HEK293 (cell line): ENCODE measurements at regions not wholly inside any gene's neighbourhood (a gene's known extent, or its start where the extent isn't known, plus 50 kb on each side); places are given as distances from the start of the nearest gene placed in this dataset.

ENCODE experiments used
- ATF2 ChIP-seq: fragments of 450-650 bp; formaldehyde crosslinking; IDR thresholded peaks from 2 replicates; pipeline ENCODE4 v1.5.1; 2016; ENCODE audit warnings: missing biosample characterization, missing genetic modification characterization, low read depth
- ZNF19 ChIP-seq: fragments of 450-650 bp; formaldehyde crosslinking; IDR thresholded peaks from 2 replicates; pipeline ENCODE4; 2016; ENCODE audit warnings: missing biosample characterization, missing genetic modification characterization, low read depth
- ZNF274 ChIP-seq, 2 experiments: fragments of 200-500 bp in 1 of 2; fragments of 450-650 bp in 1 of 2; sonication (Bioruptor generic) in 1 of 2; formaldehyde crosslinking in 1 of 2; IDR thresholded peaks; 2 replicates each; pipeline versions ENCODE4 v1.5.1 to v1.6.1; 2014 to 2016; ENCODE audit warnings: borderline replicate concordance in 1 of 2, inconsistent platforms in 1 of 2, low read length in 1 of 2, missing biosample characterization in 1 of 2, missing genetic modification characterization in 1 of 2
- ZNF280D ChIP-seq: fragments of 450-650 bp; formaldehyde crosslinking; IDR thresholded peaks from 2 replicates; pipeline ENCODE4 v1.5.1; 2016; ENCODE audit warnings: missing biosample characterization, missing genetic modification characterization
- ZNF335 ChIP-seq: fragments of 450-650 bp; formaldehyde crosslinking; conservative IDR thresholded peaks from 2 replicates; pipeline ENCODE4 v1.5.1; 2016; ENCODE audit warnings: missing biosample characterization, missing genetic modification characterization
- ZNF394 ChIP-seq: fragments of 450-650 bp; formaldehyde crosslinking; IDR thresholded peaks from 2 replicates; pipeline ENCODE4 v1.5.1; 2016; ENCODE audit warnings: missing biosample characterization, missing genetic modification characterization, mild to moderate bottlenecking, moderate library complexity, borderline replicate concordance
- ZNF514 ChIP-seq: fragments of 450-650 bp; formaldehyde crosslinking; IDR thresholded peaks from 2 replicates; pipeline ENCODE4 v1.5.1; 2016; ENCODE audit warnings: missing biosample characterization, missing genetic modification characterization
- ZNF530 ChIP-seq: fragments of 450-650 bp; formaldehyde crosslinking; IDR thresholded peaks from 2 replicates; pipeline ENCODE4 v1.5.1; 2016; ENCODE audit warnings: low read depth, missing biosample characterization, missing genetic modification characterization
- ZNF600 ChIP-seq: fragments of 450-650 bp; formaldehyde crosslinking; IDR thresholded peaks from 2 replicates; pipeline ENCODE4 v1.5.1; 2016; ENCODE audit warnings: missing biosample characterization, missing genetic modification characterization
- TF ChIP-seq, protein P1 (sequence below): fragments of 450-650 bp; formaldehyde crosslinking; IDR thresholded peaks from 2 replicates; pipeline ENCODE4 v1.5.1; 2016; ENCODE audit warnings: missing biosample characterization, missing genetic modification characterization
- TF ChIP-seq, protein P2 (sequence below): fragments of 450-650 bp; IDR thresholded peaks from 2 replicates; pipeline ENCODE4 v1.5.1; 2018; ENCODE audit warnings: missing biosample characterization, mild to moderate bottlenecking, missing genetic modification characterization

- no peak for TF ChIP-seq ZNF335 (tag by site-specific recombination)
- TF ChIP-seq ZNF280D (tag by site-specific recombination): no peak
- TF ChIP-seq ZNF274 (IDR thresholded peaks at IDR 0.05; ENCODE audit: low read length): no peak
- TF ChIP-seq ZNF274 (tag by site-specific recombination; IDR thresholded peaks at IDR 0.05; ENCODE audit: borderline replicate concordance): no peak
- TF ChIP-seq ZNF514 (tag by site-specific recombination): no peak
- no peak for TF ChIP-seq ZNF394 (tag by site-specific recombination)
- TF ChIP-seq, protein P1, sequence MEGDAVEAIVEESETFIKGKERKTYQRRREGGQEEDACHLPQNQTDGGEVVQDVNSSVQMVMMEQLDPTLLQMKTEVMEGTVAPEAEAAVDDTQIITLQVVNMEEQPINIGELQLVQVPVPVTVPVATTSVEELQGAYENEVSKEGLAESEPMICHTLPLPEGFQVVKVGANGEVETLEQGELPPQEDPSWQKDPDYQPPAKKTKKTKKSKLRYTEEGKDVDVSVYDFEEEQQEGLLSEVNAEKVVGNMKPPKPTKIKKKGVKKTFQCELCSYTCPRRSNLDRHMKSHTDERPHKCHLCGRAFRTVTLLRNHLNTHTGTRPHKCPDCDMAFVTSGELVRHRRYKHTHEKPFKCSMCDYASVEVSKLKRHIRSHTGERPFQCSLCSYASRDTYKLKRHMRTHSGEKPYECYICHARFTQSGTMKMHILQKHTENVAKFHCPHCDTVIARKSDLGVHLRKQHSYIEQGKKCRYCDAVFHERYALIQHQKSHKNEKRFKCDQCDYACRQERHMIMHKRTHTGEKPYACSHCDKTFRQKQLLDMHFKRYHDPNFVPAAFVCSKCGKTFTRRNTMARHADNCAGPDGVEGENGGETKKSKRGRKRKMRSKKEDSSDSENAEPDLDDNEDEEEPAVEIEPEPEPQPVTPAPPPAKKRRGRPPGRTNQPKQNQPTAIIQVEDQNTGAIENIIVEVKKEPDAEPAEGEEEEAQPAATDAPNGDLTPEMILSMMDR (tag by site-specific recombination): no peak
- TF ChIP-seq ZNF600 (tag by site-specific recombination): no peak
- TF ChIP-seq, protein P2, sequence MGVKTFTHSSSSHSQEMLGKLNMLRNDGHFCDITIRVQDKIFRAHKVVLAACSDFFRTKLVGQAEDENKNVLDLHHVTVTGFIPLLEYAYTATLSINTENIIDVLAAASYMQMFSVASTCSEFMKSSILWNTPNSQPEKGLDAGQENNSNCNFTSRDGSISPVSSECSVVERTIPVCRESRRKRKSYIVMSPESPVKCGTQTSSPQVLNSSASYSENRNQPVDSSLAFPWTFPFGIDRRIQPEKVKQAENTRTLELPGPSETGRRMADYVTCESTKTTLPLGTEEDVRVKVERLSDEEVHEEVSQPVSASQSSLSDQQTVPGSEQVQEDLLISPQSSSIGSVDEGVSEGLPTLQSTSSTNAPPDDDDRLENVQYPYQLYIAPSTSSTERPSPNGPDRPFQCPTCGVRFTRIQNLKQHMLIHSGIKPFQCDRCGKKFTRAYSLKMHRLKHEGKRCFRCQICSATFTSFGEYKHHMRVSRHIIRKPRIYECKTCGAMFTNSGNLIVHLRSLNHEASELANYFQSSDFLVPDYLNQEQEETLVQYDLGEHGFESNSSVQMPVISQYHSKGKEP (tag by site-specific recombination): no peak
- no peak for TF ChIP-seq ZNF530 (tag by site-specific recombination)
- TF ChIP-seq ZNF19: no peak
- TF ChIP-seq ATF2 (tag by site-specific recombination): no peak
These were observed 250.3 kb downstream of the COL4A1 start for GRCh38 chr13:110056640-110057039.
